Fibroblast of lung (primary cell): ENCODE measurements at regions not wholly inside any gene's neighbourhood (a gene's known extent, or its start where the extent isn't known, plus 50 kb on each side); places are given as distances from the start of the nearest gene placed in this dataset.

Source experiments
- DNase-seq, 2 donors: peaks; one replicate each; pipeline versions ENCODE4 v3.0.0 to v3.0.0-alpha.2; 2010; ENCODE audit warnings: low read depth in 2 of 2
- H2AFZ ChIP-seq: 2 replicates; pipeline ENCODE4 v1.5.1; 2012; ENCODE audit warnings: low read length, control low read depth, inconsistent platforms
- H3K27ac ChIP-seq: 2 replicates; pipeline ENCODE4 v1.5.1; 2011; ENCODE audit warnings: low read length, control low read depth; ENCODE audit not compliant: insufficient read depth
- H3K27me3 ChIP-seq: 2 replicates; pipeline ENCODE4 v1.5.1; 2011; ENCODE audit warnings: mild to moderate bottlenecking, low read length; ENCODE audit not compliant: control insufficient read depth, insufficient read depth
- H3K36me3 ChIP-seq: 2 replicates; pipeline ENCODE4 v1.5.1; 2011; ENCODE audit warnings: low read length; ENCODE audit not compliant: control insufficient read depth, insufficient read depth
- H3K4me1 ChIP-seq: 2 replicates; pipeline ENCODE4 v1.5.1; 2011; ENCODE audit warnings: low read length; ENCODE audit not compliant: control insufficient read depth, insufficient read depth; ENCODE audit errors: extremely low read depth
- H3K4me2 ChIP-seq: 2 replicates; pipeline ENCODE4 v1.5.1; 2011; ENCODE audit warnings: low read length, control low read depth; ENCODE audit not compliant: insufficient read depth; ENCODE audit errors: extremely low read depth
- H3K4me3 ChIP-seq, 4 experiments: fragments of 200-600 bp in 1 of 4; sonication (generic) in 1 of 4; replicated peaks in 1 of 4; 2 replicates each; pipeline ENCODE4 v1.5.1; 2011 to 2016; ENCODE audit warnings: low read length in 4 of 4, low read depth in 3 of 4, mild to moderate bottlenecking in 3 of 4, control low read depth in 2 of 4, inconsistent platforms in 1 of 4, mixed read lengths in 1 of 4; ENCODE audit not compliant: insufficient read depth in 1 of 4; ENCODE audit errors: control extremely low read depth in 1 of 4
- H3K79me2 ChIP-seq: 2 replicates; pipeline ENCODE4 v1.5.1; 2012; ENCODE audit warnings: mild to moderate bottlenecking, low read length, inconsistent platforms; ENCODE audit not compliant: control insufficient read depth, insufficient read depth
- H3K9ac ChIP-seq: 2 replicates; pipeline ENCODE4 v1.5.1; 2011; ENCODE audit warnings: mild to moderate bottlenecking, low read length, control low read depth; ENCODE audit not compliant: insufficient read depth
- H3K9me3 ChIP-seq: 2 replicates; pipeline ENCODE4 v1.5.1; 2012; ENCODE audit warnings: low read depth, low read length; ENCODE audit not compliant: control insufficient read depth, insufficient read depth
- H4K20me1 ChIP-seq: 2 replicates; pipeline ENCODE4 v1.5.1; 2011; ENCODE audit warnings: low read length; ENCODE audit not compliant: control insufficient read depth, insufficient read depth; ENCODE audit errors: extremely low read depth
- CTCF ChIP-seq, 2 donors: IDR thresholded peaks in 1 of 2; conservative IDR thresholded peaks in 1 of 2; 1 replicate in 1 of 2; 2 replicates in 1 of 2; pipeline ENCODE4 v1.5.1; 2011 to 2012; ENCODE audit warnings: low read length in 2 of 2, control low read depth in 1 of 2, inconsistent platforms in 1 of 2, low read depth in 1 of 2, mild to moderate bottlenecking in 1 of 2
- EZH2 ChIP-seq: IDR thresholded peaks from 2 replicates; pipeline ENCODE4 v1.5.1; 2012; ENCODE audit warnings: low read length, control low read depth, mild to moderate bottlenecking; ENCODE audit errors: missing control alignments

GRCh38 chr12:91630596-91631293 lies 448.1 kb upstream of the DCN start:
- DNase-seq = no peak
- no peak for TF ChIP-seq CTCF (conservative IDR thresholded peaks at IDR 0.05 in 1 of 2, IDR thresholded peaks at IDR 0.05 in 1 of 2; ENCODE audit: low read depth in 1 of 2, low read length in 2 of 2)
- no peaks in the 10 kb centered on the region for H3K36me3 ChIP-seq
- no peaks in the 10 kb centered on the region for H4K20me1 ChIP-seq
- H3K79me2 ChIP-seq = no peaks in the 10 kb centered on the region
- no peaks in the 10 kb centered on the region for H3K27me3 ChIP-seq
- H3K9me3 ChIP-seq = no peaks in the 10 kb centered on the region
- H3K9ac ChIP-seq = no peak overlapping the region
- no peak overlapping the region for H3K4me3 ChIP-seq
- H3K27ac ChIP-seq = no peak overlapping the region
- H2AFZ ChIP-seq = no peak overlapping the region
- H3K4me2 ChIP-seq = no peak overlapping the region
- no peaks in the 10 kb centered on the region for H3K4me1 ChIP-seq

- Histone ChIP-seq H3K9ac (no peak overlapping the region), H3K79me2 (no peaks in the 10 kb centered on the region), H3K4me2 (no peak overlapping the region), H3K4me1 (no peaks in the 10 kb centered on the region), H2AFZ (no peak overlapping the region), H4K20me1 (no peaks in the 10 kb centered on the region), H3K27me3 (no peaks in the 10 kb centered on the region), H3K36me3 (no peaks in the 10 kb centered on the region), H3K4me3 (no peak overlapping the region), H3K9me3 (no peaks in the 10 kb centered on the region), H3K27ac (no peak overlapping the region)
- no peak for DNase-seq
- TF ChIP-seq CTCF (conservative IDR thresholded peaks at IDR 0.05 in 1 of 2, IDR thresholded peaks at IDR 0.05 in 1 of 2; ENCODE audit: low read depth in 1 of 2, low read length in 2 of 2) (no peak), EZH2 (no peak)
Observed at GRCh38 chr12:91630083-91630482, 447.5 kb upstream of the DCN start.

GRCh38 chr12:91629440-91629839 lies 446.8 kb upstream of the DCN start:
- H3K27ac ChIP-seq = no peak overlapping the region
- H3K27me3 ChIP-seq = no peaks in the 10 kb centered on the region
- no peaks in the 10 kb centered on the region for H3K9me3 ChIP-seq
- no peaks in the 10 kb centered on the region for H3K79me2 ChIP-seq
- no peak for DNase-seq
- H3K4me3 ChIP-seq = no peak overlapping the region
- H2AFZ ChIP-seq = no peak overlapping the region
- TF ChIP-seq CTCF (conservative IDR thresholded peaks at IDR 0.05 in 1 of 2, IDR thresholded peaks at IDR 0.05 in 1 of 2; ENCODE audit: low read depth in 1 of 2, low read length in 2 of 2) = no peak
- no peak for TF ChIP-seq EZH2
- no peaks in the 10 kb centered on the region for H4K20me1 ChIP-seq
- H3K4me1 ChIP-seq = no peaks in the 10 kb centered on the region
- no peak overlapping the region for H3K4me2 ChIP-seq
- no peak overlapping the region for H3K9ac ChIP-seq
- H3K36me3 ChIP-seq = no peaks in the 10 kb centered on the region
